Suprapubic skin (tissue), 4 donors: ENCODE measurements at regions not wholly inside any gene's neighbourhood (a gene's known extent, or its start where the extent isn't known, plus 50 kb on each side); places are given as distances from the start of the nearest gene placed in this dataset.
A peak's percentile ranks its signal among the peaks of the same experiment; 100 is the strongest.

Experiments used
- DNase-seq, 2 donors: peaks; one replicate each; pipeline ENCODE4 v3.0.0-alpha.2; 2019; ENCODE audit warnings: low spot score in 2 of 2
- H3K27ac ChIP-seq: fragments of 200-600 bp; sonication (generic); one replicate; pipeline ENCODE4 v1.5.1; 2019
- H3K27me3 ChIP-seq: fragments of 200-600 bp; sonication (generic); one replicate; pipeline ENCODE4 v1.5.1; 2019
- H3K36me3 ChIP-seq: fragments of 200-600 bp; sonication (generic); one replicate; pipeline ENCODE4 v1.5.1; 2019
- H3K4me1 ChIP-seq: fragments of 200-600 bp; sonication (generic); one replicate; pipeline ENCODE4 v1.5.1; 2019
- H3K4me3 ChIP-seq: fragments of 200-600 bp; sonication (generic); one replicate; pipeline ENCODE4 v1.5.1; 2019; ENCODE audit warnings: mild to moderate bottlenecking
- H3K9me3 ChIP-seq: fragments of 200-600 bp; sonication (generic); one replicate; pipeline ENCODE4 v1.5.1; 2019
- CTCF ChIP-seq, 2 donors: fragments of 200-600 bp in 1 of 2; fragments of 450-650 bp in 1 of 2; sonication (generic) in 1 of 2; IDR thresholded peaks; one replicate each; pipeline ENCODE4 v1.5.1; 2016 to 2019; ENCODE audit warnings: antibody characterized with exemption in 2 of 2, mild to moderate bottlenecking in 1 of 2, moderate library complexity in 1 of 2
- EP300 ChIP-seq: sonication (generic); formaldehyde crosslinking; IDR thresholded peaks from one replicate; pipeline ENCODE4 v1.6.1; 2017; ENCODE audit warnings: antibody characterized with exemption
- POLR2A ChIP-seq, 2 donors: fragments of 450-650 bp; IDR thresholded peaks; one replicate each; pipeline ENCODE4 v1.6.1; 2017; ENCODE audit warnings: antibody characterized with exemption in 2 of 2, mild to moderate bottlenecking in 2 of 2, moderate library complexity in 2 of 2
- POLR2AphosphoS5 ChIP-seq, 3 donors: sonication (generic); formaldehyde crosslinking; IDR thresholded peaks; one replicate each; pipeline ENCODE4 v1.6.1; 2017; ENCODE audit warnings: antibody characterized with exemption in 3 of 3
- WGBS: methylation state at CpG from one replicate; pipeline ENCODE4 v1.1.5; 2018; 5-methylcytosine and 5-hydroxymethylcytosine counted together

DNA sequence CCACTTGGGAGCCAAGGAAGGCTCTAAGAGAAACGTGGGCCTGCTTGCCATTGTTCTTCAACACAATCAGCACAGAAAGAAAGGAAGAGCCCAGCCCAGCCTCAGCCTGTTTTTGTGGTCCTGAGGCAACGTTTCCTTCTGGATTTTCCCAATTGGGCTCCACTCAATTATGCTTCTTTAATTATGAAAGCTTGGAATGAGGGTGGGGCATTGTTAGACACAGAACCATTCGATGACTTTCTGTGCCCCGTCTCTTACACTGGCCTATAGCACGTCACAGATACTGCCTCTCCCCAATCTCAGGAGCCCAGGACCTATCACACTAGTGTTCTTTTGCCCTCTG lies 207.4 kb downstream of the ZFP36L2 start:
- no peaks in the 10 kb centered on the region for H3K9me3 ChIP-seq
- H3K27ac ChIP-seq, result peak overlapping the region; percentile 57
- no peaks in the 10 kb centered on the region for H3K36me3 ChIP-seq
- H3K4me1 ChIP-seq, result peaks cover 20% of the 10 kb centered on the region
- DNase-seq, result no peak
- no peak overlapping the region for H3K4me3 ChIP-seq
- TF ChIP-seq CTCF (IDR thresholded peaks at IDR 0.05) (no peak), EP300 (no peak), POLR2A (IDR thresholded peaks at IDR 0.05) (no peak), POLR2AphosphoS5 (IDR thresholded peaks at IDR 0.05) (no peak)
- 45% methylated on average over 5 of the region's 5 CpGs for WGBS
- no peaks in the 10 kb centered on the region for H3K27me3 ChIP-seq

GRCh38 chr2:43018179-43019024 lies 208.0 kb downstream of the ZFP36L2 start:
- DNase-seq, result peak; percentile 94 to 95
- no peak for TF ChIP-seq POLR2A (IDR thresholded peaks at IDR 0.05)
- TF ChIP-seq POLR2AphosphoS5 (IDR thresholded peaks at IDR 0.05), result peak in 2 of 3 donors; percentile 91 to 94
- no peak for TF ChIP-seq CTCF (IDR thresholded peaks at IDR 0.05)
- TF ChIP-seq EP300, result no peak
- Histone ChIP-seq H3K36me3 (no peaks in the 10 kb centered on the region), H3K4me3 (no peak overlapping the region), H3K4me1 (peaks cover 23% of the 10 kb centered on the region), H3K9me3 (no peaks in the 10 kb centered on the region), H3K27ac (peak overlapping the region; percentile 57), H3K27me3 (no peaks in the 10 kb centered on the region)
- WGBS, result 49% methylated on average over 9 of the region's 11 CpGs

- peak in 1 of 2 donors; percentile 29 for DNase-seq
- peaks cover 33% of the 10 kb centered on the region for H3K4me1 ChIP-seq
- H3K27ac ChIP-seq, result no peak overlapping the region
- no peaks in the 10 kb centered on the region for H3K9me3 ChIP-seq
- 74% methylated on average over 4 of the region's 4 CpGs for WGBS
- H3K27me3 ChIP-seq, result no peaks in the 10 kb centered on the region
- no peaks in the 10 kb centered on the region for H3K36me3 ChIP-seq
- no peak for TF ChIP-seq POLR2AphosphoS5 (IDR thresholded peaks at IDR 0.05)
- TF ChIP-seq POLR2A (IDR thresholded peaks at IDR 0.05), result no peak
- TF ChIP-seq CTCF (IDR thresholded peaks at IDR 0.05), result no peak
- no peak for TF ChIP-seq EP300
- no peak overlapping the region for H3K4me3 ChIP-seq
These were observed 212.5 kb downstream of the ZFP36L2 start for GRCh38 chr2:43013821-43014345.

DNA sequence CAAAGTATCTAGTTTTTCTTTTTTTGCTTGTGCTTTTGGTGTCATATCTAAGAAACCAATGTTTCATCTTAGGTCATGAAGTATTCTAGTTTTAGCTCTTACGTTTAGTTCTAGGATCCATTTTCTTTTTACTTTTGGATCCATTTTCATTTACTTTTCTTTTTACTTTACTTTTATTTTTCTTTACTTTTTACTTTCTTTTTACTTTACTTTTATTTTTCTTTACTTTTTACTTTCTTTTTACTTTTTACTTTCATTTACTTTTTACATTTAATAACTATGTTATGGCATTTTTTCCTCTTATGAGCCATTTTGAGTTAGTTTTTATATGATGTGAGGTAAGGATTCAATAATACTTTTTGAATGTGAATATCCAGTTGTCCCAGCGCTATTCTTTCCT lies 213.4 kb downstream of the ZFP36L2 start:
- WGBS, result 46% methylated on average over 2 of the region's 2 CpGs
- no peaks in the 10 kb centered on the region for H3K9me3 ChIP-seq
- no peak overlapping the region for H3K4me3 ChIP-seq
- no peaks in the 10 kb centered on the region for H3K36me3 ChIP-seq
- no peak overlapping the region for H3K27ac ChIP-seq
- H3K4me1 ChIP-seq, result peaks cover 24% of the 10 kb centered on the region
- DNase-seq, result no peak
- no peaks in the 10 kb centered on the region for H3K27me3 ChIP-seq
- TF ChIP-seq POLR2A (IDR thresholded peaks at IDR 0.05), result no peak
- TF ChIP-seq POLR2AphosphoS5 (IDR thresholded peaks at IDR 0.05), result no peak
- TF ChIP-seq CTCF (IDR thresholded peaks at IDR 0.05), result no peak
- no peak for TF ChIP-seq EP300

- WGBS, result 44% methylated on average over 1 of the region's 1 CpG
- no peak for DNase-seq
- TF ChIP-seq POLR2AphosphoS5 (IDR thresholded peaks at IDR 0.05), result no peak
- no peak for TF ChIP-seq CTCF (IDR thresholded peaks at IDR 0.05)
- no peak for TF ChIP-seq POLR2A (IDR thresholded peaks at IDR 0.05)
- TF ChIP-seq EP300, result no peak
- Histone ChIP-seq H3K4me3 (no peak overlapping the region), H3K27me3 (no peaks in the 10 kb centered on the region), H3K36me3 (no peaks in the 10 kb centered on the region), H3K9me3 (no peaks in the 10 kb centered on the region), H3K4me1 (peaks cover 22% of the 10 kb centered on the region), H3K27ac (peak overlapping the region; percentile 73)
These were observed 215.3 kb downstream of the ZFP36L2 start for GRCh38 chr2:43011158-43011491.
